ENCODE measurements at regions not wholly inside any gene's neighbourhood (a gene's known extent, or its start where the extent isn't known, plus 50 kb on each side); places are given as distances from the start of the nearest gene placed in this dataset.

DNA sequence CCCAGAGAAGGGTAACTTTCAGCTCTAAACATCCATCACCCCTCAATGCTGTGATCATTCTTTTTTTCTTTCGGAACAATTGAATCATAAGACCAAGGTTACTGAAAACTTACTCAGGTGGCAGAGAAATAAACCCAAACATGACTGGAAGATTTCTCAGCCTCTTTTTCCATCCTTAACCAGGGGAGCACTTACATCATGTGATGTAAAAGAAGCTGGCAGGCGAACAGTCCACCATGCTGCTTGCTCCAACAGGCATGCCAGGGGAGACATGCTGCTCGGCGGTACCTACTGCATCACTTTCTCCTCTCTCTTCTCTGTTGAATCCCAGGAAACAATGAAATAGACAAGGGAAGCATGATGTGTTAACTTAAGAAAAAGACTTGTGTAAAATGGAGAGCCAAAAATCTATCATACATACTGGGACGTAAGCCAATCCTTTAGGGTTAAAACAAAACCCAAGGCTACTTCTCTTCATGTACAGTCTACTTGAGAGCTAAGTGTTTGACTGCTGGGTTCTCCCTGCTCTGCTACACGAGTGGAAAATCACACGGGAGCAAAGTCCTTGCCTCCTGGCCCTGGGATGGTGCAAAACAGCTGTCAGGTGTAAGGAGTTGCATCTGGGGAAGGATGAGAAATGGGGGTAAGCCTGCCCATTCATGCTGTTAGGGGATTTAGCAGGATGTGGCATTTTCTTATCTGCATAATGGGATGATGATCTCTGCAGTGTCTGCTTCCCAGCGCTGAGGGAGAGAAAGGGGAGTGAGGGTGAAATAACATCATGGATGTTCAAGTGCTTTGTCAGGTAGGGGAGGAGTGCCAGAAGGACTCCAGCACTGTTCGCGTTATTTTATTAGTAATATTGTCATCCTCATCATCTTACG, 64.3 kb upstream of the ZNF438 start:
- no peaks in the 10 kb centered on the region for H3K9me3 Mint-ChIP-seq (ENCODE audit: low read depth)
- H3K4me3 Mint-ChIP-seq (ENCODE audit: unreplicated experiment) = no peak overlapping the region
- no peak for DNase-seq (ENCODE audit: low spot score)
- H3K27ac Mint-ChIP-seq (ENCODE audit: unreplicated experiment) = no peak overlapping the region
- H3K36me3 Mint-ChIP-seq (ENCODE audit: low read depth) = no peaks in the 10 kb centered on the region
- TF ChIP-seq, protein P1, sequence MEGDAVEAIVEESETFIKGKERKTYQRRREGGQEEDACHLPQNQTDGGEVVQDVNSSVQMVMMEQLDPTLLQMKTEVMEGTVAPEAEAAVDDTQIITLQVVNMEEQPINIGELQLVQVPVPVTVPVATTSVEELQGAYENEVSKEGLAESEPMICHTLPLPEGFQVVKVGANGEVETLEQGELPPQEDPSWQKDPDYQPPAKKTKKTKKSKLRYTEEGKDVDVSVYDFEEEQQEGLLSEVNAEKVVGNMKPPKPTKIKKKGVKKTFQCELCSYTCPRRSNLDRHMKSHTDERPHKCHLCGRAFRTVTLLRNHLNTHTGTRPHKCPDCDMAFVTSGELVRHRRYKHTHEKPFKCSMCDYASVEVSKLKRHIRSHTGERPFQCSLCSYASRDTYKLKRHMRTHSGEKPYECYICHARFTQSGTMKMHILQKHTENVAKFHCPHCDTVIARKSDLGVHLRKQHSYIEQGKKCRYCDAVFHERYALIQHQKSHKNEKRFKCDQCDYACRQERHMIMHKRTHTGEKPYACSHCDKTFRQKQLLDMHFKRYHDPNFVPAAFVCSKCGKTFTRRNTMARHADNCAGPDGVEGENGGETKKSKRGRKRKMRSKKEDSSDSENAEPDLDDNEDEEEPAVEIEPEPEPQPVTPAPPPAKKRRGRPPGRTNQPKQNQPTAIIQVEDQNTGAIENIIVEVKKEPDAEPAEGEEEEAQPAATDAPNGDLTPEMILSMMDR (IDR thresholded peaks at IDR 0.05) = no peak
- no peaks in the 10 kb centered on the region for H3K27me3 Mint-ChIP-seq (ENCODE audit: low read depth)
- H3K4me1 Mint-ChIP-seq (ENCODE audit: low read depth) = peaks cover 34% of the 10 kb centered on the region

DNA sequence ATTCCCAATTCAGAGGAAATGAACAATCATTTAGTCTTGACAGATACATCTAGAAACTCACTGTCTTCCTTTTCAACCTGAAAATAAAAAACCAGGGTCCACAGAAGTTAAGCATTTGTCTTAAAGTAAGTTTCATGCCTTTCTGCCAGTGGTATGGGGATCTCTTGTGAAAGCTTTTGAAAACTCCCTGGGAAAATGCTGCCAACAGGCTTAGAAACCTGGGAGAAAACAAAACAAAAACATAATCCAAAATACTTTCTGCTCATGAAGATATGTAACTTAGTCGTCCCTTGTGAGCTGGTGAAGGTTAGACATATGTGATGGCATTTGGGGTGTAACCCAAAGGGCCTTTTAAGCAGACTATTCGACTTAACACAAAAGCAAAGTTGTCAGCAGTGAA, 66.4 kb upstream of the ZNF438 start:
- no peak overlapping the region for H3K4me3 Mint-ChIP-seq (ENCODE audit: unreplicated experiment)
- H3K36me3 Mint-ChIP-seq (ENCODE audit: low read depth) = no peaks in the 10 kb centered on the region
- H3K27ac Mint-ChIP-seq (ENCODE audit: unreplicated experiment) = peak overlapping the region; percentile 64
- DNase-seq (ENCODE audit: low spot score) = no peak
- no peaks in the 10 kb centered on the region for H3K27me3 Mint-ChIP-seq (ENCODE audit: low read depth)
- H3K9me3 Mint-ChIP-seq (ENCODE audit: low read depth) = no peaks in the 10 kb centered on the region
- TF ChIP-seq, protein P1 (IDR thresholded peaks at IDR 0.05) = no peak
- peaks cover 51% of the 10 kb centered on the region for H3K4me1 Mint-ChIP-seq (ENCODE audit: low read depth)

DNA sequence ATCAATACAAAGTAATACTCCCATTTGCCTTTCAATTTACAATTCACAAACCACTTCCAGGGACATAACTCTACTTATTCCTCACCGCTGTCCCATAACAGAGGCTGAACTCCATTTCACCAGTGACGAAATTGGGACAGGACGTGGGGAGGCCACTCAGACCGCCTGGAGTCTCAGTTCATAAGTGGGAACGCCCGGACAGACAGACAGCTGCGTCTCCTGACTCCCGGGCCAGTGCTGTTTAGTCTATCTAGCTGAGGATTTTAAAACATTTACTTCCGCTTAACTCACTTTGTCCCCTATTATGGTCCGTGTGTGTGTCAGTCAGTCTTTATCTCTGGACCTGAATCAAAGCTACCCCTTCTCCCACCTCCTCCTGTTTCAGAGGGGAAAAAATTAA, 67.4 kb upstream of the ZNF438 start:
- H3K4me3 Mint-ChIP-seq (ENCODE audit: unreplicated experiment) = no peak overlapping the region
- no peak for DNase-seq (ENCODE audit: low spot score)
- no peaks in the 10 kb centered on the region for H3K36me3 Mint-ChIP-seq (ENCODE audit: low read depth)
- TF ChIP-seq, protein P1 (IDR thresholded peaks at IDR 0.05) = no peak
- H3K27ac Mint-ChIP-seq (ENCODE audit: unreplicated experiment) = peak overlapping the region; percentile 64
- H3K9me3 Mint-ChIP-seq (ENCODE audit: low read depth) = no peaks in the 10 kb centered on the region
- H3K27me3 Mint-ChIP-seq (ENCODE audit: low read depth) = no peaks in the 10 kb centered on the region
- H3K4me1 Mint-ChIP-seq (ENCODE audit: low read depth) = peaks cover 54% of the 10 kb centered on the region

DNA sequence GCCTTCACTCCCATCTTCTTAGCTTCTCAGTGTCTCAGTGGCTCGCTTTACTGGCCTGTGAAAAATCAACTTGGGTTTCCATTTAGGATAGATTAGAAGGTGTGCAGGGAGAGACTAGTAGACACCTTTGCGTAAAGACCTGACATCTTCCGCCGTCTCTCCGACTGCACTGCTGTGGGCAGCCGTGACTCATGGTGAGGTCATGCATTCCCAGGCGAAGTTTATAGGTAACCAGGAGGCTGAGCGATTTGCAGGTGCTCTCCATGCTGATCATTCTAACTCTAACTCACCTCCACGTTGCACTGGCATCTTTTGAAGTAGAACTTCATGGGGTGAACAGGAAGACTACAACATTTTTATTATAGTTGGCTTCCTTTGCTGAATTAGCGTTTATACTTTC, 68.0 kb upstream of the ZNF438 start:
- Mint-ChIP-seq H3K9me3 (ENCODE audit: low read depth) (no peaks in the 10 kb centered on the region), H3K4me1 (ENCODE audit: low read depth) (peaks cover 54% of the 10 kb centered on the region), H3K36me3 (ENCODE audit: low read depth) (no peaks in the 10 kb centered on the region), H3K4me3 (ENCODE audit: unreplicated experiment) (no peak overlapping the region), H3K27ac (ENCODE audit: unreplicated experiment) (peak overlapping the region; percentile 64), H3K27me3 (ENCODE audit: low read depth) (no peaks in the 10 kb centered on the region)
- no peak for DNase-seq (ENCODE audit: low spot score)
- TF ChIP-seq, protein P1 (IDR thresholded peaks at IDR 0.05) = no peak

DNA sequence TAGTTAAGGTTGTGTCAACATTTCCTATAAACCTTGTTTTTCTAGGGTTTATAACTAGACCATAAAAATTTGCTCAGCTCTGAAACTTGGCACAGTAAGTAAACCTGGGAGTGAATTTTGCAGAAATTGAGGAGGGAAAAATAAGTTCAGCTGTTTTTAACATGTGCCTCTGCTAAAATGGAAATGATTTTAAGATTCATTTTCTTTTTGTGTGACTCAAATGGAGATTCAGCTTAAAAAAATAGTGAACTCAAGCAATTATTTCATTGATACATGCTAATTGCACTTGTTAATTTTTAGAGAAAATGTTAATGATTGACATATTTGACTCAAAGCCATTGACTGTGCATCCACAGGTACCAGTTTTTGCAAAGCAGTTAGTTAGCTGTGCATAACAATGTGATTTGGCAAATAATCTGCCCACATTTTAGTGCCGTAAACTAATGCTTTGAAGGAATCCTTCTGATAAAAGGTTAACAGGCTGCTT, 68.5 kb upstream of the ZNF438 start:
- Mint-ChIP-seq H3K9me3 (ENCODE audit: low read depth) (no peaks in the 10 kb centered on the region), H3K4me3 (ENCODE audit: unreplicated experiment) (no peak overlapping the region), H3K27me3 (ENCODE audit: low read depth) (no peaks in the 10 kb centered on the region), H3K36me3 (ENCODE audit: low read depth) (no peaks in the 10 kb centered on the region), H3K4me1 (ENCODE audit: low read depth) (peaks cover 54% of the 10 kb centered on the region), H3K27ac (ENCODE audit: unreplicated experiment) (no peak overlapping the region)
- no peak for DNase-seq (ENCODE audit: low spot score)
- TF ChIP-seq, protein P1 (IDR thresholded peaks at IDR 0.05) = no peak
